IMR-90 (cell line): ENCODE measurements at regions not wholly inside any gene's neighbourhood (a gene's known extent, or its start where the extent isn't known, plus 50 kb on each side); places are given as distances from the start of the nearest gene placed in this dataset.

Source experiments
- POLR2A ChIP-seq: IDR thresholded peaks from 2 replicates; pipeline ENCODE4 v1.6.1; 2012; ENCODE audit warnings: mild to moderate bottlenecking, low read depth, low read length
- TF ChIP-seq, protein P1 (sequence below): conservative IDR thresholded peaks from 2 replicates; pipeline ENCODE4 v1.5.1; 2012; ENCODE audit warnings: mild to moderate bottlenecking, low read depth, low read length, improper control_type of control experiment

DNA sequence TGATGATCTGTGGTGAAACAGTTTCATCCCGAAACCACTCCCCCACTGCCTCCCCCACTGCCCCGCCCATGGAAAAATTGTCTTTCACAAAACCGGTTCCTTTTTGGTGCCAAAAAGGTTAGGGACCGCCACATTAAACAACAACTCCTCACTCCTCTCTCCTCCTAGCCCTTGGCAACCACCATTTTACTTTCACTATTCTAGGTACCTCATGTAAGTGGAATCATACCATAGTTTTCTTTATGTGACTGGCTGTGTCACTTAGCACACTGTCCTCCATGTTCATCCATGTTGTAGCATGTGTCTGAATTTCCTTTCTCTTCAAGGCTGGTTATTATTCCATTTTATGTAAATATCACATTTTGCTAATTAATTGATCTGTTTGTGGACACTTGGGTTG, 99.3 kb downstream of the UTRN start:
- TF ChIP-seq, protein P1, sequence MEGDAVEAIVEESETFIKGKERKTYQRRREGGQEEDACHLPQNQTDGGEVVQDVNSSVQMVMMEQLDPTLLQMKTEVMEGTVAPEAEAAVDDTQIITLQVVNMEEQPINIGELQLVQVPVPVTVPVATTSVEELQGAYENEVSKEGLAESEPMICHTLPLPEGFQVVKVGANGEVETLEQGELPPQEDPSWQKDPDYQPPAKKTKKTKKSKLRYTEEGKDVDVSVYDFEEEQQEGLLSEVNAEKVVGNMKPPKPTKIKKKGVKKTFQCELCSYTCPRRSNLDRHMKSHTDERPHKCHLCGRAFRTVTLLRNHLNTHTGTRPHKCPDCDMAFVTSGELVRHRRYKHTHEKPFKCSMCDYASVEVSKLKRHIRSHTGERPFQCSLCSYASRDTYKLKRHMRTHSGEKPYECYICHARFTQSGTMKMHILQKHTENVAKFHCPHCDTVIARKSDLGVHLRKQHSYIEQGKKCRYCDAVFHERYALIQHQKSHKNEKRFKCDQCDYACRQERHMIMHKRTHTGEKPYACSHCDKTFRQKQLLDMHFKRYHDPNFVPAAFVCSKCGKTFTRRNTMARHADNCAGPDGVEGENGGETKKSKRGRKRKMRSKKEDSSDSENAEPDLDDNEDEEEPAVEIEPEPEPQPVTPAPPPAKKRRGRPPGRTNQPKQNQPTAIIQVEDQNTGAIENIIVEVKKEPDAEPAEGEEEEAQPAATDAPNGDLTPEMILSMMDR: no peak
- TF ChIP-seq POLR2A: no peak
